Epithelial cell of proximal tubule (primary cell): ENCODE measurements at regions not wholly inside any gene's neighbourhood (a gene's known extent, or its start where the extent isn't known, plus 50 kb on each side); places are given as distances from the start of the nearest gene placed in this dataset.

Source experiments
- DNase-seq: peaks from one replicate; pipeline ENCODE4 v3.0.0-alpha.2; 2011; ENCODE audit warnings: low read depth
- H3K4me3 ChIP-seq: 2 replicates; pipeline ENCODE4 v1.5.1; 2011; ENCODE audit warnings: low read depth, mild to moderate bottlenecking, low read length
- TF ChIP-seq, protein P1 (sequence below): conservative IDR thresholded peaks from 2 replicates; pipeline ENCODE4 v1.5.1; 2012; ENCODE audit warnings: low read depth, mild to moderate bottlenecking, low read length

DNA sequence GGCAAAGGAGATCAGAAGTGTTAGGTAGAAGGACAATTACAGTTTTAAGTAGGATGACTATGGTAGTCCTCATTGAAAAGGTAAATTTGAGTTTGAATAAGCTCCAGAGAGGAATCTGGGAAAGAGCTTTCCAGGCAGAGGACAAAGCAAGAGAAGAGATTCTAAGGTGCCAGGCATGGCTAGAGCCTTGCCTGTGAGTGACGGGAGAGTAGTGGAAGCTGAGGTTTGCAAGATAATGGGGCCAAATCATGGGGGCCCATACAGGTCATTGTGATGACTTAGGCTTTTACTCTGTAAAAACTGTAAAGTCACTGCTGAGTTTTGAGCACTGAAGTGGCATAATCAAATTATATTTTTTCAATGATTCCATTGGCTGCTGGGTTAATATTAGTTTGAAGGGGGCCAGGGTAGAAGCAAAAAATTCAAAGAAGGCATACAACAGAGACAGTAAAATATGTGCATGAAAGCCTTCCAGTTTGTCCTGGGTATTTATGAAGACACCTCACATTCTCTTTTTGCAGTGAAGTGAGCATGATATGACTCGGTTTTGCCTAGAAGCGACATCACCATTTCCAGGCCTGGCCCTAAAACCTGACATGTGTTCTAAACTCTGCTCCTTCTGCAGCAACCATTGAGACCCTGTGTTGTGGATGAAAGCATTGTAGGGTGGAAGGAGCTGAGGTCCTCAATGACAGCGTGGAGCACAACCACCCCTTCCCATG, 279.8 kb upstream of the TNC start:
- TF ChIP-seq, protein P1, sequence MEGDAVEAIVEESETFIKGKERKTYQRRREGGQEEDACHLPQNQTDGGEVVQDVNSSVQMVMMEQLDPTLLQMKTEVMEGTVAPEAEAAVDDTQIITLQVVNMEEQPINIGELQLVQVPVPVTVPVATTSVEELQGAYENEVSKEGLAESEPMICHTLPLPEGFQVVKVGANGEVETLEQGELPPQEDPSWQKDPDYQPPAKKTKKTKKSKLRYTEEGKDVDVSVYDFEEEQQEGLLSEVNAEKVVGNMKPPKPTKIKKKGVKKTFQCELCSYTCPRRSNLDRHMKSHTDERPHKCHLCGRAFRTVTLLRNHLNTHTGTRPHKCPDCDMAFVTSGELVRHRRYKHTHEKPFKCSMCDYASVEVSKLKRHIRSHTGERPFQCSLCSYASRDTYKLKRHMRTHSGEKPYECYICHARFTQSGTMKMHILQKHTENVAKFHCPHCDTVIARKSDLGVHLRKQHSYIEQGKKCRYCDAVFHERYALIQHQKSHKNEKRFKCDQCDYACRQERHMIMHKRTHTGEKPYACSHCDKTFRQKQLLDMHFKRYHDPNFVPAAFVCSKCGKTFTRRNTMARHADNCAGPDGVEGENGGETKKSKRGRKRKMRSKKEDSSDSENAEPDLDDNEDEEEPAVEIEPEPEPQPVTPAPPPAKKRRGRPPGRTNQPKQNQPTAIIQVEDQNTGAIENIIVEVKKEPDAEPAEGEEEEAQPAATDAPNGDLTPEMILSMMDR = no peak
- no peak overlapping the region for H3K4me3 ChIP-seq
- no peak for DNase-seq

- DNase-seq = no peak
- H3K4me3 ChIP-seq = no peak overlapping the region
- TF ChIP-seq, protein P1 = no peak
Measured at GRCh38 chr9:115398313-115398650, 280.3 kb upstream of the TNC start.

GRCh38 chr9:115398996-115399395, 281.0 kb upstream of the TNC start:
- no peak overlapping the region for H3K4me3 ChIP-seq
- TF ChIP-seq, protein P1 = no peak
- DNase-seq = no peak

- DNase-seq = peak; percentile 88
- TF ChIP-seq, protein P1 = peak; percentile 8
- H3K4me3 ChIP-seq = no peak overlapping the region
Measured at GRCh38 chr9:115400796-115401195, 282.8 kb upstream of the TNC start.

GRCh38 chr9:115401756-115402327, 283.9 kb upstream of the TNC start:
- no peak overlapping the region for H3K4me3 ChIP-seq
- no peak for DNase-seq
- TF ChIP-seq, protein P1 = no peak

DNA sequence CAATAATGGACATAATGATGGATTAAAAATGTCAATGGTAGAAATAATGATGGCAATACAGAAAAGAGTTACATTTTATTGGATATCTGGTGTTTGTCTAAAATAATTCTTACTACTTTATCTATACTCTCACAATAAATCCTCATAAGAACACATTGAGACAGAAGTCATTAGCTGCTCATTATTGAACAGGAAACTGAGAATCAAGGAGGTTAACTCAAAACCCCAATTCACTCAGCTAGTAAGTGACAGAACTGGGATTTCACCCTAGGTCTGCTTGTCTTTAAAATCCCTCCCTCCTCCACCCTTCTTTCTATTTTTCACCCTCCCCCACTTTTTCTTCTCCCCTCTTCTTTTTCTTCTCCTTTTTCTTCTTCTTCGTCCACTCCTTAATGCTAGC, 285.8 kb upstream of the TNC start:
- TF ChIP-seq, protein P1 = no peak
- no peak for DNase-seq
- no peak overlapping the region for H3K4me3 ChIP-seq

- TF ChIP-seq, protein P1 = no peak
- no peak for DNase-seq
Measured at GRCh38 chr9:115404311-115404710, 286.4 kb upstream of the TNC start.

More at GRCh38 chr9:115404311-115404710, 286.4 kb upstream of the TNC start:
- H3K4me3 ChIP-seq = no peak overlapping the region
